ENCODE measurements at regions not wholly inside any gene's neighbourhood (a gene's known extent, or its start where the extent isn't known, plus 50 kb on each side); places are given as distances from the start of the nearest gene placed in this dataset.

DNA sequence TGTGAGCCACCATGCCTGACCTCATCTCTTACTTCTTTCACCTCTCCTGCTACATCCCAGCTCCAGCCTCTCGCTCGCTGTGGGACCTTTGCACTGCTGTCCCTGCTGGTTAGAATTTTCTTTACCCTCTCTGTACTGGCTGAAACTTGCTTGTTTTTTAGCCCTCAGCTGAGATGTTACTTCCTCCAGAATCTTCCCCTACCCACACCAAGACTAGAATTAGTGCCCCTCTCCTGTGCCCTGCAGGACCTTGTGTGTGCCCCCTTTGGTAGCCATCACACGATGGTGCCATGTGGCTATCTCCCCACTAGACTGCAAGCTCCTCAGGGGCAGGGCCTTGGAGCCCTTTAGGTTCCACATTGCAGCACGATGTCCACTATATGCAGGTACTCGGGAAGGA is 84.1 kb downstream of the AIPL1 start:
- no peak for DNase-seq
- Histone ChIP-seq H3K27ac (no peak overlapping the region), H3K27me3 (peaks cover 0 to 36% (median 0%) of the 10 kb centered on the region in 3 donors), H3K36me3 (no peaks in the 10 kb centered on the region), H3K4me1 (no peaks in the 10 kb centered on the region), H3K9me3 (no peaks in the 10 kb centered on the region), H3K4me3 (no peak overlapping the region)
- intact Hi-C loops (cut with DNase I; ENCODE audit: low total_unique reads) = no loop called here
- 86 to 93% (median 88%) methylated on average over 5 of the region's 5 CpGs for WGBS, 5 donors
- no peak for TF ChIP-seq POLR2A (IDR thresholded peaks at IDR 0.05)
- TF ChIP-seq EP300 (IDR thresholded peaks at IDR 0.05) = no peak
- TF ChIP-seq, protein P1, sequence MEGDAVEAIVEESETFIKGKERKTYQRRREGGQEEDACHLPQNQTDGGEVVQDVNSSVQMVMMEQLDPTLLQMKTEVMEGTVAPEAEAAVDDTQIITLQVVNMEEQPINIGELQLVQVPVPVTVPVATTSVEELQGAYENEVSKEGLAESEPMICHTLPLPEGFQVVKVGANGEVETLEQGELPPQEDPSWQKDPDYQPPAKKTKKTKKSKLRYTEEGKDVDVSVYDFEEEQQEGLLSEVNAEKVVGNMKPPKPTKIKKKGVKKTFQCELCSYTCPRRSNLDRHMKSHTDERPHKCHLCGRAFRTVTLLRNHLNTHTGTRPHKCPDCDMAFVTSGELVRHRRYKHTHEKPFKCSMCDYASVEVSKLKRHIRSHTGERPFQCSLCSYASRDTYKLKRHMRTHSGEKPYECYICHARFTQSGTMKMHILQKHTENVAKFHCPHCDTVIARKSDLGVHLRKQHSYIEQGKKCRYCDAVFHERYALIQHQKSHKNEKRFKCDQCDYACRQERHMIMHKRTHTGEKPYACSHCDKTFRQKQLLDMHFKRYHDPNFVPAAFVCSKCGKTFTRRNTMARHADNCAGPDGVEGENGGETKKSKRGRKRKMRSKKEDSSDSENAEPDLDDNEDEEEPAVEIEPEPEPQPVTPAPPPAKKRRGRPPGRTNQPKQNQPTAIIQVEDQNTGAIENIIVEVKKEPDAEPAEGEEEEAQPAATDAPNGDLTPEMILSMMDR (IDR thresholded peaks at IDR 0.05) = no peak
- no peak for TF ChIP-seq POLR2AphosphoS5 (IDR thresholded peaks at IDR 0.05)

DNA sequence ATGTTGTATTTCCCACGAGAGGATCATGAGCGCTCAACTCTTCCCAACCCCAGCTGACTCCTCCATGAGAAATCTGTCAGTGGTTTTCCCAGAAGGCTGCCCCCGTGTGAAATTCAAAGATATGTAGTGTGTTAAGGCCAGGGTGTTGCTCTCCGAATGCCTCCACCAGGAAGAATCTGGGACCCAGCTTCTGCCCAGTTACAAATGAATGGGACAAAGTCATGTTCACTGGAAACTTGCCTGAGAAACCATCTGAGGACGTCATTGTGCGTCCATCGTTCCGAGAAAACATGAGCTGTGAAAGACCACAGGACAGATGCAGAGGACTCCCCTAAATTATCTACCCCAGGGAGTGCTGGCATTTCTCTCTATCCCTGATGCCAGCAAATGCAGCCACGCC is 86.0 kb downstream of the AIPL1 start:
- DNase-seq = no peak
- TF ChIP-seq, protein P1 (IDR thresholded peaks at IDR 0.05) = no peak
- TF ChIP-seq POLR2AphosphoS5 (IDR thresholded peaks at IDR 0.05) (no peak), EP300 (IDR thresholded peaks at IDR 0.05) (no peak), POLR2A (IDR thresholded peaks at IDR 0.05) (no peak)
- intact Hi-C loops (cut with DNase I; ENCODE audit: low total_unique reads) = no loop called here

GRCh38 chr17:6347776-6348175 is 87.1 kb downstream of the AIPL1 start:
- no peak for TF ChIP-seq EP300 (IDR thresholded peaks at IDR 0.05)
- TF ChIP-seq, protein P1 (IDR thresholded peaks at IDR 0.05) = no peak
- TF ChIP-seq POLR2AphosphoS5 (IDR thresholded peaks at IDR 0.05) = no peak
- TF ChIP-seq POLR2A (IDR thresholded peaks at IDR 0.05) = no peak
- H3K9me3 ChIP-seq = no peaks in the 10 kb centered on the region
- H3K36me3 ChIP-seq = no peaks in the 10 kb centered on the region
- 64 to 77% (median 71%) methylated on average over 4 of the region's 4 CpGs for WGBS, 5 donors
- no peaks in the 10 kb centered on the region for H3K4me1 ChIP-seq
- DNase-seq = no peak
- peaks cover 0 to 30% (median 0%) of the 10 kb centered on the region in 3 donors for H3K27me3 ChIP-seq
- no peak overlapping the region for H3K27ac ChIP-seq
- H3K4me3 ChIP-seq = no peak overlapping the region
- intact Hi-C loops (cut with DNase I; ENCODE audit: low total_unique reads) = no loop called here

More for the DNA sequence above, 86.0 kb downstream of the AIPL1 start:
- Histone ChIP-seq H3K4me1 (no peaks in the 10 kb centered on the region), H3K27me3 (peaks cover 0 to 36% (median 0%) of the 10 kb centered on the region in 3 donors), H3K36me3 (no peaks in the 10 kb centered on the region), H3K9me3 (no peaks in the 10 kb centered on the region), H3K27ac (no peak overlapping the region), H3K4me3 (no peak overlapping the region)
- WGBS, 5 donors = 70 to 82% (median 79%) methylated on average over 9 of the region's 9 CpGs

GRCh38 chr17:6346986-6347385 is 87.9 kb downstream of the AIPL1 start:
- H3K27ac ChIP-seq = no peak overlapping the region
- H3K36me3 ChIP-seq = no peaks in the 10 kb centered on the region
- WGBS, 5 donors = 88 to 100% (median 95%) methylated on average over 2 of the region's 2 CpGs
- TF ChIP-seq, protein P1 (IDR thresholded peaks at IDR 0.05) = no peak
- no peak for TF ChIP-seq POLR2AphosphoS5 (IDR thresholded peaks at IDR 0.05)
- no peak for TF ChIP-seq EP300 (IDR thresholded peaks at IDR 0.05)
- TF ChIP-seq POLR2A (IDR thresholded peaks at IDR 0.05) = no peak
- peaks cover 0 to 30% (median 0%) of the 10 kb centered on the region in 3 donors for H3K27me3 ChIP-seq
- intact Hi-C loops (cut with DNase I; ENCODE audit: low total_unique reads) = no loop called here
- no peaks in the 10 kb centered on the region for H3K4me1 ChIP-seq
- DNase-seq = no peak
- H3K4me3 ChIP-seq = no peak overlapping the region
- H3K9me3 ChIP-seq = no peaks in the 10 kb centered on the region

All from stomach (tissue), 8 donors.